Left lung (tissue), 4 donors: ENCODE measurements at regions not wholly inside any gene's neighbourhood (a gene's known extent, or its start where the extent isn't known, plus 50 kb on each side); places are given as distances from the start of the nearest gene placed in this dataset.

ENCODE experiments used
- ATAC-seq: fragments of 200-7000 bp; cut with Tn5 transposase; one replicate; pipeline ENCODE4 v1.9.1; 2020; ENCODE audit warnings: moderate library complexity
- DNase-seq, 4 donors: peaks; one replicate each; pipeline ENCODE4 v3.0.0-alpha.2; 2013 to 2020
- H3K27ac ChIP-seq, 2 donors: fragments of 200-600 bp; sonication (generic) in 1 of 2; one replicate each; pipeline versions ENCODE4 v1.5.0 to v1.8.0; 2020 to 2021
- H3K27me3 ChIP-seq, 2 donors: fragments of 200-600 bp; sonication (generic) in 1 of 2; one replicate each; pipeline versions ENCODE4 v1.5.0 to v1.8.0; 2020 to 2021
- H3K36me3 ChIP-seq, 2 donors: fragments of 200-600 bp; sonication (generic) in 1 of 2; one replicate each; pipeline versions ENCODE4 v1.5.0 to v1.8.0; 2020 to 2021
- H3K4me1 ChIP-seq, 2 donors: fragments of 200-600 bp; one replicate each; pipeline ENCODE4 v1.8.0; 2021
- H3K4me3 ChIP-seq, 2 donors: fragments of 200-600 bp; sonication (generic) in 1 of 2; one replicate each; pipeline versions ENCODE4 v1.5.0 to v1.8.0; 2020 to 2021; ENCODE audit warnings: mild to moderate bottlenecking in 1 of 2
- H3K9me3 ChIP-seq, 2 donors: fragments of 200-600 bp; sonication (generic) in 1 of 2; one replicate each; pipeline versions ENCODE4 v1.5.0 to v1.8.0; 2020 to 2021
- intact Hi-C, 2 donors: fragments of 100-400 bp; cut with DNase I; formaldehyde crosslinking; loops; one replicate each; pipeline versions ENCODE4 v1.11.2 to v1.14.2; 2022
- TF ChIP-seq, protein P1 (sequence below), 2 donors: fragments of 200-600 bp; sonication (generic) in 1 of 2; IDR thresholded peaks; one replicate each; pipeline versions ENCODE4 v1.5.0 to v1.8.0; 2021; ENCODE audit warnings: antibody characterized with exemption in 2 of 2
- donor health status: DM: no; HTN: yes; CAD: no.
- donor health status: DM: no; HTN: no; CAD: no.

- Histone ChIP-seq H3K36me3 (no peaks in the 10 kb centered on the region), H3K27me3 (no peaks in the 10 kb centered on the region), H3K4me1 (no peaks in the 10 kb centered on the region), H3K9me3 (peaks cover 0 to 6% of the 10 kb centered on the region in 2 donors), H3K4me3 (no peak overlapping the region), H3K27ac (no peak overlapping the region)
- TF ChIP-seq, protein P1, sequence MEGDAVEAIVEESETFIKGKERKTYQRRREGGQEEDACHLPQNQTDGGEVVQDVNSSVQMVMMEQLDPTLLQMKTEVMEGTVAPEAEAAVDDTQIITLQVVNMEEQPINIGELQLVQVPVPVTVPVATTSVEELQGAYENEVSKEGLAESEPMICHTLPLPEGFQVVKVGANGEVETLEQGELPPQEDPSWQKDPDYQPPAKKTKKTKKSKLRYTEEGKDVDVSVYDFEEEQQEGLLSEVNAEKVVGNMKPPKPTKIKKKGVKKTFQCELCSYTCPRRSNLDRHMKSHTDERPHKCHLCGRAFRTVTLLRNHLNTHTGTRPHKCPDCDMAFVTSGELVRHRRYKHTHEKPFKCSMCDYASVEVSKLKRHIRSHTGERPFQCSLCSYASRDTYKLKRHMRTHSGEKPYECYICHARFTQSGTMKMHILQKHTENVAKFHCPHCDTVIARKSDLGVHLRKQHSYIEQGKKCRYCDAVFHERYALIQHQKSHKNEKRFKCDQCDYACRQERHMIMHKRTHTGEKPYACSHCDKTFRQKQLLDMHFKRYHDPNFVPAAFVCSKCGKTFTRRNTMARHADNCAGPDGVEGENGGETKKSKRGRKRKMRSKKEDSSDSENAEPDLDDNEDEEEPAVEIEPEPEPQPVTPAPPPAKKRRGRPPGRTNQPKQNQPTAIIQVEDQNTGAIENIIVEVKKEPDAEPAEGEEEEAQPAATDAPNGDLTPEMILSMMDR (IDR thresholded peaks at IDR 0.05) = no peak
- ATAC-seq (no peak), DNase-seq (no peak)
- intact Hi-C loops = no loop called here
Measured at GRCh38 chr9:75709698-75710097, 180.8 kb upstream of the PCSK5 start.

DNA sequence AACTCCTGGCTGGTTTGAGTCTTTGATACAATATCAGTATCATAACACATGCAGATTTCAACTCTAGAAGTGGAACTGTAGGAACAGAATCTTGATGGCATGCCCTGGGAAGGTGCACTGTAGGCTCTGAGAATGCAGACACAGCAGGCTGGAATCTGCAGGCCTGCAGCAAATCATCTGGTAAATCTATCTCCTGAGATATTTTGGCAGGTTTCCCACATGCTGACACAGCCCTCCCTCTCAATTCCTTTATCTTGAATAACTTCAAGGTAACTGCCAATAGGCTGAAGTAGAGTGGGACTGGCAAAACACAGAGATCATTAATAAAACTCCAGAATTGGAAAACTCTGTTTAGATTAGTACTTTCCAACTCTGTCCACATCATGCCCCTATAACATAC, 177.8 kb upstream of the PCSK5 start:
- no peak overlapping the region for H3K4me3 ChIP-seq
- intact Hi-C loops = no loop called here
- TF ChIP-seq, protein P1 (IDR thresholded peaks at IDR 0.05) = no peak
- H3K9me3 ChIP-seq = no peaks in the 10 kb centered on the region
- no peaks in the 10 kb centered on the region for H3K4me1 ChIP-seq
- no peak overlapping the region for H3K27ac ChIP-seq
- no peaks in the 10 kb centered on the region for H3K27me3 ChIP-seq
- H3K36me3 ChIP-seq = no peaks in the 10 kb centered on the region
- DNase-seq = no peak
- no peak for ATAC-seq

- no peaks in the 10 kb centered on the region for H3K4me1 ChIP-seq
- H3K9me3 ChIP-seq = no peaks in the 10 kb centered on the region
- H3K36me3 ChIP-seq = no peaks in the 10 kb centered on the region
- no peak overlapping the region for H3K4me3 ChIP-seq
- no peak overlapping the region for H3K27ac ChIP-seq
- H3K27me3 ChIP-seq = no peaks in the 10 kb centered on the region
- intact Hi-C loops = no loop called here
- DNase-seq (no peak), ATAC-seq (no peak)
- TF ChIP-seq, protein P1 (IDR thresholded peaks at IDR 0.05) = no peak
Measured at GRCh38 chr9:75713335-75713734, 177.1 kb upstream of the PCSK5 start.

DNA sequence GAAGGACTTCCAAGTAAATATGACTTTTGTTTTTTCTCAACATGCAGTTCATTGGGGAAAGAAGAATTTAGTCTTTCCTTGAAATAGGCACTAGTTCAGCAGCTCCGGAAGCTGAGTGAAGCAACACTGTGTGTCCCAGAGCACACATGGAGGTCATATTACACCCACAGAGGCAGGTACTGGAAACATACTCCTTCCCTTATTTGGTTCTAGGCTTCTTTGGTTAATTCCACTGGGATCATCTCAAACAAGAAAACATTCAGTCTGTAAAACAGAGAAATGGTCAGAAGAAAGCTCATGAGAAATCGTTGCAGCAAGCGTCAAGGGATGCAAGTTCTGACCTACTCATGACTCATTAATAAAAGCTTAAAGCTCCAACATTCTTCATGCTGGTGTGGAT, 175.1 kb upstream of the PCSK5 start:
- H3K36me3 ChIP-seq = no peaks in the 10 kb centered on the region
- no peaks in the 10 kb centered on the region for H3K9me3 ChIP-seq
- ATAC-seq = no peak
- no peaks in the 10 kb centered on the region for H3K27me3 ChIP-seq
- no peak for DNase-seq
- TF ChIP-seq, protein P1 (IDR thresholded peaks at IDR 0.05) = no peak
- no peak overlapping the region for H3K27ac ChIP-seq
- H3K4me3 ChIP-seq = no peak overlapping the region
- no peaks in the 10 kb centered on the region for H3K4me1 ChIP-seq
- intact Hi-C loops = no loop called here

- no peak overlapping the region for H3K4me3 ChIP-seq
- no peaks in the 10 kb centered on the region for H3K27me3 ChIP-seq
- H3K36me3 ChIP-seq = no peaks in the 10 kb centered on the region
- intact Hi-C loops = no loop called here
- H3K27ac ChIP-seq = no peak overlapping the region
- no peaks in the 10 kb centered on the region for H3K9me3 ChIP-seq
- TF ChIP-seq, protein P1 (IDR thresholded peaks at IDR 0.05) = no peak
- ATAC-seq = no peak
- no peak for DNase-seq
- H3K4me1 ChIP-seq = no peaks in the 10 kb centered on the region
Measured at GRCh38 chr9:75718677-75719076, 171.8 kb upstream of the PCSK5 start.
